Mesendoderm (in vitro differentiated cells): ENCODE measurements at regions not wholly inside any gene's neighbourhood (a gene's known extent, or its start where the extent isn't known, plus 50 kb on each side); places are given as distances from the start of the nearest gene placed in this dataset.
"Not testable (repeated sequence)": the region's sequence is repeated elsewhere in the genome, so short reads cannot be mapped to it uniquely, and the experiment has no call there.

Experiments used
- DNase-seq: peaks from one replicate; pipeline ENCODE4 v3.0.0; 2013
- H2AK5ac ChIP-seq: 2 replicates; pipeline ENCODE4 v1.6.1; 2013; ENCODE audit warnings: low read length, inconsistent platforms
- H2BK120ac ChIP-seq: 2 replicates; pipeline ENCODE4 v1.6.1; 2013; ENCODE audit warnings: low read depth, mild to moderate bottlenecking, low read length, moderate library complexity, mixed read lengths
- H2BK15ac ChIP-seq: replicated peaks from 2 replicates; pipeline ENCODE4 v1.6.1; 2013; ENCODE audit warnings: low read depth, mild to moderate bottlenecking, moderate library complexity
- H2BK5ac ChIP-seq: 2 replicates; pipeline ENCODE4 v1.6.1; 2013; ENCODE audit warnings: low read length, inconsistent platforms
- H3K18ac ChIP-seq: 2 replicates; pipeline ENCODE4 v1.6.1; 2013; ENCODE audit warnings: mild to moderate bottlenecking, low read length, mixed read lengths
- H3K23ac ChIP-seq: one replicate; pipeline ENCODE4 v1.6.1; 2013; ENCODE audit warnings: low read length
- H3K27ac ChIP-seq: 2 replicates; pipeline ENCODE4 v1.5.1; 2013; ENCODE audit warnings: low read depth, mild to moderate bottlenecking, inconsistent platforms, low read length, moderate library complexity
- H3K27me3 ChIP-seq: 2 replicates; pipeline ENCODE4 v1.6.1; 2013; ENCODE audit warnings: low read length, control low read depth, mild to moderate bottlenecking, inconsistent platforms; ENCODE audit not compliant: insufficient read depth, poor library complexity
- H3K36me3 ChIP-seq: 2 replicates; pipeline ENCODE4 v1.6.1; 2013; ENCODE audit warnings: low read length, inconsistent platforms; ENCODE audit not compliant: control insufficient read depth, insufficient read depth
- H3K4ac ChIP-seq: one replicate; pipeline ENCODE4 v1.6.1; 2013; ENCODE audit warnings: low read depth, mild to moderate bottlenecking, low read length, moderate library complexity
- H3K4me1 ChIP-seq: 2 replicates; pipeline ENCODE4 v1.6.1; 2013; ENCODE audit warnings: low read depth, low read length, inconsistent platforms; ENCODE audit not compliant: control insufficient read depth
- H3K4me2 ChIP-seq: 2 replicates; pipeline ENCODE4 v1.6.1; 2013; ENCODE audit warnings: low read length
- H3K4me3 ChIP-seq: 2 replicates; pipeline ENCODE4 v1.5.1; 2013; ENCODE audit warnings: mild to moderate bottlenecking, low read length
- H3K56ac ChIP-seq: one replicate; pipeline ENCODE4 v1.6.1; 2013; ENCODE audit warnings: low read length
- H3K79me1 ChIP-seq: 2 replicates; pipeline ENCODE4 v1.6.1; 2013; ENCODE audit warnings: low read length, inconsistent platforms
- H3K79me2 ChIP-seq: 2 replicates; pipeline ENCODE4 v1.6.1; 2013; ENCODE audit warnings: mild to moderate bottlenecking, low read length; ENCODE audit not compliant: control insufficient read depth, insufficient read depth
- H3K9ac ChIP-seq: 2 replicates; pipeline ENCODE4 v1.6.1; 2013; ENCODE audit warnings: low read length, inconsistent platforms
- H4K5ac ChIP-seq: one replicate; pipeline ENCODE4 v1.6.1; 2013; ENCODE audit warnings: low read length
- H4K8ac ChIP-seq: one replicate; pipeline ENCODE4 v1.6.1; 2013; ENCODE audit warnings: low read depth, mild to moderate bottlenecking, control low read depth, low read length, moderate library complexity
- WGBS: extraction: QIAGEN DNeasy Blood & Tissue Kit; methylation state at CpG from one replicate; pipeline ENCODE4 v1.1.7; 2013; ENCODE audit warnings: low lambda C conversion rate, missing lambda C conversion rate; ENCODE audit not compliant: insufficient coverage; ENCODE audit errors: extremely low coverage; 5-methylcytosine and 5-hydroxymethylcytosine counted together

GRCh38 chr1:60845659-60846058 is 236.7 kb upstream of the NFIA start:
- not testable (repeated sequence) for H3K36me3 ChIP-seq, H2BK15ac ChIP-seq, DNase-seq, H3K79me1 ChIP-seq, H3K27ac ChIP-seq, H3K4me3 ChIP-seq, H3K79me2 ChIP-seq, H3K23ac ChIP-seq, H4K8ac ChIP-seq, H2BK120ac ChIP-seq, H3K4me1 ChIP-seq, H2BK5ac ChIP-seq, H4K5ac ChIP-seq, H3K18ac ChIP-seq, H3K4ac ChIP-seq, H2AK5ac ChIP-seq, H3K27me3 ChIP-seq, H3K56ac ChIP-seq, H3K4me2 ChIP-seq, H3K9ac ChIP-seq
- no CpG with 5 or more reads among the region's 3 CpGs for WGBS

GRCh38 chr1:60842304-60842703 is 240.1 kb upstream of the NFIA start:
- no peaks in the 10 kb centered on the region for H3K36me3 ChIP-seq
- H4K8ac ChIP-seq, result no peak overlapping the region
- no peaks in the 10 kb centered on the region for H3K79me1 ChIP-seq
- no peak overlapping the region for H2BK5ac ChIP-seq
- no peak overlapping the region for H3K56ac ChIP-seq
- H3K4me1 ChIP-seq, result no peaks in the 10 kb centered on the region
- no peaks in the 10 kb centered on the region for H3K27me3 ChIP-seq
- no peak overlapping the region for H2AK5ac ChIP-seq
- H2BK15ac ChIP-seq, result no peak overlapping the region
- H3K4me2 ChIP-seq, result no peak overlapping the region
- WGBS, result no CpG with 5 or more reads among the region's 2 CpGs
- no peak overlapping the region for H3K27ac ChIP-seq
- H3K4me3 ChIP-seq, result no peak overlapping the region
- H3K23ac ChIP-seq, result no peak overlapping the region
- H4K5ac ChIP-seq, result no peak overlapping the region
- no peaks in the 10 kb centered on the region for H3K79me2 ChIP-seq
- H2BK120ac ChIP-seq, result no peak overlapping the region
- no peak overlapping the region for H3K9ac ChIP-seq
- H3K4ac ChIP-seq, result no peak overlapping the region
- no peak for DNase-seq
- H3K18ac ChIP-seq, result no peak overlapping the region

- no peaks in the 10 kb centered on the region for H3K27me3 ChIP-seq
- no peak overlapping the region for H3K4me3 ChIP-seq
- no peak overlapping the region for H3K18ac ChIP-seq
- H2AK5ac ChIP-seq, result no peak overlapping the region
- no peak overlapping the region for H2BK5ac ChIP-seq
- no peak overlapping the region for H3K27ac ChIP-seq
- H4K5ac ChIP-seq, result no peak overlapping the region
- no peak overlapping the region for H4K8ac ChIP-seq
- no peaks in the 10 kb centered on the region for H3K79me2 ChIP-seq
- no peak overlapping the region for H3K4ac ChIP-seq
- no peak overlapping the region for H2BK15ac ChIP-seq
- H2BK120ac ChIP-seq, result no peak overlapping the region
- H3K4me1 ChIP-seq, result no peaks in the 10 kb centered on the region
- no peak overlapping the region for H3K23ac ChIP-seq
- no peaks in the 10 kb centered on the region for H3K79me1 ChIP-seq
- H3K4me2 ChIP-seq, result no peak overlapping the region
- WGBS, result no CpG with 5 or more reads among the region's 5 CpGs
- H3K36me3 ChIP-seq, result no peaks in the 10 kb centered on the region
- DNase-seq, result no peak
- no peak overlapping the region for H3K56ac ChIP-seq
- H3K9ac ChIP-seq, result no peak overlapping the region
These were observed 241.0 kb upstream of the NFIA start for GRCh38 chr1:60841116-60842046.

GRCh38 chr1:60840476-60840875 is 241.9 kb upstream of the NFIA start:
- H3K9ac ChIP-seq, H2BK15ac ChIP-seq, H3K4me3 ChIP-seq, H3K18ac ChIP-seq, H3K79me2 ChIP-seq, H2BK120ac ChIP-seq, H3K23ac ChIP-seq, H3K4me1 ChIP-seq, H4K5ac ChIP-seq, H3K27ac ChIP-seq, H3K4me2 ChIP-seq, H3K56ac ChIP-seq, H4K8ac ChIP-seq, H2BK5ac ChIP-seq, H3K27me3 ChIP-seq, H3K79me1 ChIP-seq, H3K36me3 ChIP-seq, H3K4ac ChIP-seq, DNase-seq, H2AK5ac ChIP-seq: not testable (repeated sequence)
- no CpG with 5 or more reads among the region's 2 CpGs for WGBS

- DNase-seq, result no peak
- no peak overlapping the region for H3K27ac ChIP-seq
- no peak overlapping the region for H2BK5ac ChIP-seq
- H3K4me1 ChIP-seq, result no peaks in the 10 kb centered on the region
- no peak overlapping the region for H3K4me3 ChIP-seq
- H3K4me2 ChIP-seq, result no peak overlapping the region
- H3K9ac ChIP-seq, result no peak overlapping the region
- H3K18ac ChIP-seq, result no peak overlapping the region
- no peaks in the 10 kb centered on the region for H3K79me2 ChIP-seq
- no peak overlapping the region for H3K23ac ChIP-seq
- no peak overlapping the region for H2BK120ac ChIP-seq
- no peak overlapping the region for H4K5ac ChIP-seq
- H3K36me3 ChIP-seq, result no peaks in the 10 kb centered on the region
- H2AK5ac ChIP-seq, result no peak overlapping the region
- H3K4ac ChIP-seq, result no peak overlapping the region
- no peak overlapping the region for H3K56ac ChIP-seq
- H2BK15ac ChIP-seq, result no peak overlapping the region
- no peaks in the 10 kb centered on the region for H3K27me3 ChIP-seq
- H3K79me1 ChIP-seq, result no peaks in the 10 kb centered on the region
- WGBS, result no CpG with 5 or more reads among the region's 5 CpGs
- H4K8ac ChIP-seq, result no peak overlapping the region
These were observed 246.7 kb upstream of the NFIA start for GRCh38 chr1:60835649-60836048.

- Histone ChIP-seq H3K18ac (no peak overlapping the region), H3K4me2 (no peak overlapping the region), H4K5ac (no peak overlapping the region), H3K23ac (no peak overlapping the region), H3K27ac (no peak overlapping the region), H2BK5ac (no peak overlapping the region), H3K27me3 (no peaks in the 10 kb centered on the region), H3K4me3 (no peak overlapping the region), H3K9ac (no peak overlapping the region), H3K36me3 (no peaks in the 10 kb centered on the region), H3K79me1 (no peaks in the 10 kb centered on the region), H2AK5ac (no peak overlapping the region), H3K79me2 (no peaks in the 10 kb centered on the region), H3K4ac (no peak overlapping the region), H2BK120ac (no peak overlapping the region), H2BK15ac (no peak overlapping the region), H3K4me1 (no peaks in the 10 kb centered on the region), H3K56ac (no peak overlapping the region), H4K8ac (no peak overlapping the region)
- whole genome bisulfite sequencing, result no CpG with 5 or more reads among the region's 3 CpGs
- DNase-seq, result no peak
These were observed 249.2 kb upstream of the NFIA start for GRCh38 chr1:60833173-60833572.
